ENCODE measurements at regions not wholly inside any gene's neighbourhood (a gene's known extent, or its start where the extent isn't known, plus 50 kb on each side); places are given as distances from the start of the nearest gene placed in this dataset.

DNA sequence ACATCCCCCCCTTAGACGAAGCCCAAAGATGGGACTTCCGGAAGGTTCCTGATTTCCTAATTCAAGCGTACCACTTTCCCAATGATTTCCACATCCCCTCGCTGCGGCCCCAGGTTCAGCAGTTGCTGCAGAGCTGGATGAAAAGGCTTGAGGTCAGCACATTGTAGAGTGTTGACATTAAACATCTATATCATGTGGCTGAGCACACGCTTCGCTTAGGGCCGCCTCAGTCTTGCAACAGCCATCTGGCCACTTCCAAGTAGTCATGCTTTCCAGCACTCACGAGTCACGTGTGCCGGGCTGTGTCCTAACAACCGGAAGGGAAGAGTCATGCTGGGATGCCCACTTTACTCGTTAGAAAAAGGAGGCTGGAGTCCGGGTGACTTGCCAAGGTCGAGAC lies 340.6 kb upstream of the IRX4 start:
- Histone ChIP-seq H3K9ac (ENCODE audit: low read length) (no peak overlapping the region), H3F3A (ENCODE audit: insufficient read depth, low read length) (no peaks in the 10 kb centered on the region), H3K4me2 (ENCODE audit: low read length) (no peak overlapping the region), H3K79me2 (ENCODE audit: insufficient read depth, low read length) (no peaks in the 10 kb centered on the region), H3K9me2 (ENCODE audit: low read depth, low read length) (no peaks in the 10 kb centered on the region), H3K36me3 (ENCODE audit: insufficient read depth, low read length) (no peaks in the 10 kb centered on the region), H3K27ac (ENCODE audit: low read depth, low read length, poor library complexity, severe bottlenecking) (no peak overlapping the region), H3K4me1 (ENCODE audit: insufficient read depth, low read length, severe bottlenecking) (no peaks in the 10 kb centered on the region), H3K27me3 (ENCODE audit: insufficient read depth, low read length) (no peaks in the 10 kb centered on the region), H4K20me1 (ENCODE audit: insufficient read depth, low read length) (no peaks in the 10 kb centered on the region), H2AFZ (ENCODE audit: low read length) (no peak overlapping the region), H3K4me3 (ENCODE audit: low read depth, low read length, poor library complexity, severe bottlenecking) (no peak overlapping the region), H3K9me3 (ENCODE audit: low read length) (no peaks in the 10 kb centered on the region)
- TF ChIP-seq, protein P1, sequence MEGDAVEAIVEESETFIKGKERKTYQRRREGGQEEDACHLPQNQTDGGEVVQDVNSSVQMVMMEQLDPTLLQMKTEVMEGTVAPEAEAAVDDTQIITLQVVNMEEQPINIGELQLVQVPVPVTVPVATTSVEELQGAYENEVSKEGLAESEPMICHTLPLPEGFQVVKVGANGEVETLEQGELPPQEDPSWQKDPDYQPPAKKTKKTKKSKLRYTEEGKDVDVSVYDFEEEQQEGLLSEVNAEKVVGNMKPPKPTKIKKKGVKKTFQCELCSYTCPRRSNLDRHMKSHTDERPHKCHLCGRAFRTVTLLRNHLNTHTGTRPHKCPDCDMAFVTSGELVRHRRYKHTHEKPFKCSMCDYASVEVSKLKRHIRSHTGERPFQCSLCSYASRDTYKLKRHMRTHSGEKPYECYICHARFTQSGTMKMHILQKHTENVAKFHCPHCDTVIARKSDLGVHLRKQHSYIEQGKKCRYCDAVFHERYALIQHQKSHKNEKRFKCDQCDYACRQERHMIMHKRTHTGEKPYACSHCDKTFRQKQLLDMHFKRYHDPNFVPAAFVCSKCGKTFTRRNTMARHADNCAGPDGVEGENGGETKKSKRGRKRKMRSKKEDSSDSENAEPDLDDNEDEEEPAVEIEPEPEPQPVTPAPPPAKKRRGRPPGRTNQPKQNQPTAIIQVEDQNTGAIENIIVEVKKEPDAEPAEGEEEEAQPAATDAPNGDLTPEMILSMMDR (IDR thresholded peaks at IDR 0.05; ENCODE audit: low read length) = no peak
- no peak for TF ChIP-seq EZH2 (IDR thresholded peaks at IDR 0.05; ENCODE audit: borderline replicate concordance, low read length)

DNA sequence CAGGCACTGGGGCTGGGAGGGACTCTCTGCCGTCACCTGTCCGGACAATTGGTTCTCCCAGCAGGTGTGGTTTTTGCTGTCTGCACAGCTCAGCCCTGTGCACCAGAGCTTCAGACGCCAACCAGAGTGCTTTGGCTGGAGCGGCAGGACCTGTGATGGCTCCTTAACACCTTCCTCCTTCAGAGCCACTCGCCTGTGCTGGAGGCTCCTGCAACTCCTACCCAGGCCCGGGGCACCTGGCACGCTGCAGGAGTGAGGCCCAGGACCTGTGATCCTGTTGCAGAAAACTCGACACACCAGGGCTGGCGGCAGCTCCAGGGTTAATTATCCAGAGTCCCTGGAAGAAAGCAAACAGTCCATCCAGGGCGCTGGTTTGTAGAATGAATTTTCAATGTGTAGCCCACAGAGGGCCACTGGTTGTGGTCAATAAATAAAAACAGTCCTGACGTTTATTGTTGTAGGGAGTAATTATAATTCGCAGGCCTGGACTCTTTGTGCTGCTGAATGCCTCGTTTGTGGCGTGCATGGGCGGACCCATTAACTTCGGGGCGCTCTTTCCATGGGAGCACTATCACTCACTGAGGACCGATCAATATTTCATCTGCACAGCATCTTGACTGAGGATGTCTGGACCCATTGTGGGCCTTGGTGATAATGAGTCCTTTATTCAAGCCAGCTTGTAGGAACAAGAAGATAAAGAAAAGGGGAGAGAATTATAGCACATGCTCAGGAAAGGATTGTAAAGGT lies 339.7 kb upstream of the IRX4 start:
- no peaks in the 10 kb centered on the region for H3K36me3 ChIP-seq (ENCODE audit: insufficient read depth, low read length)
- no peak overlapping the region for H3K4me3 ChIP-seq (ENCODE audit: low read depth, low read length, poor library complexity, severe bottlenecking)
- H3K27me3 ChIP-seq (ENCODE audit: insufficient read depth, low read length) = no peaks in the 10 kb centered on the region
- no peaks in the 10 kb centered on the region for H3K4me1 ChIP-seq (ENCODE audit: insufficient read depth, low read length, severe bottlenecking)
- H3K9me3 ChIP-seq (ENCODE audit: low read length) = no peaks in the 10 kb centered on the region
- no peaks in the 10 kb centered on the region for H3K9me2 ChIP-seq (ENCODE audit: low read depth, low read length)
- H3F3A ChIP-seq (ENCODE audit: insufficient read depth, low read length) = no peaks in the 10 kb centered on the region
- H2AFZ ChIP-seq (ENCODE audit: low read length) = no peak overlapping the region
- H3K9ac ChIP-seq (ENCODE audit: low read length) = no peak overlapping the region
- H3K79me2 ChIP-seq (ENCODE audit: insufficient read depth, low read length) = no peaks in the 10 kb centered on the region
- no peaks in the 10 kb centered on the region for H4K20me1 ChIP-seq (ENCODE audit: insufficient read depth, low read length)
- no peak overlapping the region for H3K27ac ChIP-seq (ENCODE audit: low read depth, low read length, poor library complexity, severe bottlenecking)
- no peak overlapping the region for H3K4me2 ChIP-seq (ENCODE audit: low read length)
- no peak for TF ChIP-seq EZH2 (IDR thresholded peaks at IDR 0.05; ENCODE audit: borderline replicate concordance, low read length)
- TF ChIP-seq, protein P1 (IDR thresholded peaks at IDR 0.05; ENCODE audit: low read length) = no peak

DNA sequence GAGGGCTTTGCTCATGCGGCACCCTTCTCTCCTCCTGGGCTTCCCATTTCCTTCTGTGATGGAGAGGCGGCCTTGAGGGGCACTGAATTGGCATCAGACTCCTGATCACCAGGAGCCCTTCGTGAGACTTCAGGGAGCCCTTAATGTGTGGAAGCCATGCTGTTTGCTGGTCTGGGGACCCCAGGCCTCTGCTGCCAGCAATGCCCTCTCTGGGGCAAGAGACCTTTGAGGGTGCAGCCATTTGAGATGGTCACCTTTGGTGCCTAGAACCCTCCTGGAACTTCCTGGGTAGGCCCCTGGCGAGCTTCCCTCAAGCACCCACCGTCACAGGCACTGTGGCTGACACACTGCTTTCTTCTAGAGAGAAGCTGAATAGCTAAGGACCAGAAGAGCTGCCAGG lies 338.7 kb upstream of the IRX4 start:
- Histone ChIP-seq H3K36me3 (ENCODE audit: insufficient read depth, low read length) (no peaks in the 10 kb centered on the region), H3K9me3 (ENCODE audit: low read length) (no peaks in the 10 kb centered on the region), H3K27me3 (ENCODE audit: insufficient read depth, low read length) (no peaks in the 10 kb centered on the region), H3K9me2 (ENCODE audit: low read depth, low read length) (no peaks in the 10 kb centered on the region), H3K4me3 (ENCODE audit: low read depth, low read length, poor library complexity, severe bottlenecking) (no peak overlapping the region), H2AFZ (ENCODE audit: low read length) (no peak overlapping the region), H3K27ac (ENCODE audit: low read depth, low read length, poor library complexity, severe bottlenecking) (no peak overlapping the region), H3K79me2 (ENCODE audit: insufficient read depth, low read length) (no peaks in the 10 kb centered on the region), H3K4me2 (ENCODE audit: low read length) (no peak overlapping the region), H3K9ac (ENCODE audit: low read length) (no peak overlapping the region), H4K20me1 (ENCODE audit: insufficient read depth, low read length) (no peaks in the 10 kb centered on the region), H3K4me1 (ENCODE audit: insufficient read depth, low read length, severe bottlenecking) (no peaks in the 10 kb centered on the region), H3F3A (ENCODE audit: insufficient read depth, low read length) (no peaks in the 10 kb centered on the region)
- TF ChIP-seq, protein P1 (IDR thresholded peaks at IDR 0.05; ENCODE audit: low read length) = no peak
- no peak for TF ChIP-seq EZH2 (IDR thresholded peaks at IDR 0.05; ENCODE audit: borderline replicate concordance, low read length)

All from OCI-LY1 (cell line).